ELF-1 (cell line): ENCODE measurements at regions not wholly inside any gene's neighbourhood (a gene's known extent, or its start where the extent isn't known, plus 50 kb on each side); places are given as distances from the start of the nearest gene placed in this dataset.

Source experiments
- DNase-seq: peaks from one replicate; pipeline ENCODE4 v3.0.0-alpha.2; 2016; ENCODE audit warnings: low read depth, low spot score

DNA sequence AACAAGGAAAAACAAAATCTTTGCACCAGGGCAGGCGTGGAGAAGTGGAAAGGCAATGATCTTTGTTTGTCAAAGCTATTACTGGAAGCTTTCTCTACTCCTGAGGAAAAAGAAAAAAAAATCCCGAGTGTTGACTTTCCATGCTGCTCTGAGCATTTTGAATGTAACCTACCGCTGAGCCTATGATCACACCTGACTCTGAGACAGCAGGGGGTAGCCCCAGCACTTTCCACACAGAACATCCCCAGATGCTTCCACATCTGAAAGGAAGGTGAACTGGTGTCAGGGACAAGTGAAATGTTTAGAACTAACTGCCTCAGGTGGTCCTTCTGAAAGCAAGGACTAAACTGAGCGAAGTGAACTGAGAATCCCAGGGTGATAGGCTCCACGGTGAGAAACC lies 1315.1 kb upstream of the DDX18 start:
- DNase-seq = no peak

- DNase-seq = peak; percentile 71
Observed at GRCh38 chr2:116510117-116510671, 1304.3 kb upstream of the DDX18 start.

DNA sequence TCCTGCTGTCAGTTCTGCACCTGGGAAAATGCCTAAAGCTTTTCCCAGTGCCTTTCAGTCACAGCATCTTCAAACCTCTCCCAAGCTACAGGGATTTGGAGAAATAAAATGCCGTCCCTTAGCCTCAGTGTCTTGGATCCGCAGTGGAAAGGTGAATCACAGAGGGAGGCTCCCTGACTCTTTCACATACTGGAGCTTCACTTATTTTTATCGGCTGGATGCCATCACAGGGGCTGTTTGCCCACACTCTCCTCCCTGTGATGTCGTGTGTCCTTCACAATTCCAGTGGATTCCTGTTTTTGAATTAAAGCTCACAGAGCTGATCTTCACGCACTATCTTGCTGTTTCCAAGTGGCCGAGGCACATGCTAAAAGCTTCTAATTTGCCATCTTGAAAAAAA lies 1303.1 kb upstream of the DDX18 start:
- DNase-seq = no peak

DNA sequence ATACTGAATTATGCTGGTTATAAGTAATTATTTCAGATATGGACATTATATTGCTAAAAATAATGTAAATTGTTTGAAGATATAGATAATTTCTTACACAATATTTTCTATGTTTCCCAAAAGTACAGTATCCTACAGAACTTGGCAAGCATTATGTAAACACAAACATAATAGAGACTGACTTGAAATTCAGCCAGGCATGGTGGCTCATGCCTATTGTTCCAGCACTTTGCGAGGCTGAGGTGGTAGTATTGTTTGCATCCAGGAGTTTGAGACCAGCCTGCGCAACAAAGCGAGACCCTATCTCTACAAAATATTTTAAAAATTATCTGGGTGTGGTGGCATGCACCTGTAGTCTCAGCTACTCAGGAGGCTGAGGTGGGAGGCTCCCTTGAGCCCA lies 1300.5 kb upstream of the DDX18 start:
- no peak for DNase-seq

DNA sequence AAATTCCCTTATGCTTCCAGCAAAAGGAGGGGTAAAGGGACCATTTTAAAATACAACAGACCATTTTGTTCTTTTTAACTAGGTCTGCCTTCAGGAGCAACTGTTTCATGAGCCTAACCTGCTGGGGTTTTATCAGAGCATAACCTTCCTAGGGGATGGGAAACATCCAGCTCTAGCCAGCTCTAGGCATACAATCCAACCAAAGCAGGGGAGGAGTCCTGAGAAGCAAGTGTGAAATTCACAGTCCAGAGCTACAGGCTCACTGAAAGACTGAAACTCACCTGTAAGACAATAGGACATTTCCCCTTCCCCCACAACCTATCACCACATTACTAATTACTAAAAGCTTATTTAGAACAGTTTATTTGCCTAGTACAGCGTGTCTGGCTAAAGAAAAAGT lies 1296.6 kb upstream of the DDX18 start:
- peak; percentile 4 for DNase-seq

DNA sequence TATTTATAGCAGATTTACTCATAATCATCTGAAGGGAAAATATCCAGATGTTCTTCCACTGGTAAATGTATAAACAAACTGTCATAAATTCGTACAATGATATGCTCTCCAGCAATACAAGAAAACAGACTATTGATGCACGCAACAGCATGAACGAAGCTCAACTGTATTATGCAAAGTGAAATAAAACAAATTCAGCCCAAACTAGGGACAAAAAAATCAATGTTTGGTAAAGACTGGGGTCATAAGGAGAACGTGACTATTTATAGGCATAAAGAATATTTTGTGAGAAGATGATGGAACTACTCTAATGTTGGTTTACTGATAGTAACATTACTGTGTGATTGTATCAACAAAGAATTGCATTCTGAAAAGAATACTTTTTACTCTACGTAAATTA lies 1276.7 kb upstream of the DDX18 start:
- DNase-seq = no peak

DNA sequence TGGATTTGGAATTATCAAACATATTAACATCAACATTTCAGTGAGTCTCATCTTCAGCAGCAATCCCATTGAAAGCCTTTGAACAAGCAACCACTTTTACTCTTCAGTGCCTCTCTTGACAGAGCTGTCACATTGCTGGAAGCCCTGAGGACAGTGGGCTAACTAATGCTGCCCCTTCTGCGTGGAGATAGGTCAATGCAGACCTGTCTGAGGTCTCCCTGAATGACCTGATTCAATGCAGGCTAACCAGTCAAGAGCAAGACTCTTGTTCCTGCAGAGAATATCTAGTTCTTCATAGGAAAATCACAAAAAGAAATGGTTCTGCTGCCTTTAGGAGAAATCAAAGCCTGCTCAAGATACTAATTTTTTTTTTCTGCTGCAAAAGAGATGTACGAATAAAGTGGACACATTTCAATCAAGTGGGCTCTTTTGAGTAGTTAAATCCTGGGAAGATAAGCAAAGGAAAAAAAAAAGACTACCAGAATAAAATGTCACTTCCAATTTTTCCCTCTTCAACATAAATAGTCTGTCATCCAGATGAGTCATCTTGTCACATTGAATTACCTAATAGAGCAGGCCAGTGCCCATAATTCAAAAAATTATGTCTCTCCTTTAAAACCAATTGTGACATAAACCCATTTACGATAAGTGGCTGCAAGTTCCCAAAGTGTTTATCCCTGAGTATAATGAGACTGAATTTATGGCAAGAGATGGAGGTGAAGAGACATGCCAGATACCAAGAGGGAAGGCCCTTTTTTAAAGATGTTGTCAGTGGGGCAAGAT lies 1269.0 kb upstream of the DDX18 start:
- no peak for DNase-seq

DNA sequence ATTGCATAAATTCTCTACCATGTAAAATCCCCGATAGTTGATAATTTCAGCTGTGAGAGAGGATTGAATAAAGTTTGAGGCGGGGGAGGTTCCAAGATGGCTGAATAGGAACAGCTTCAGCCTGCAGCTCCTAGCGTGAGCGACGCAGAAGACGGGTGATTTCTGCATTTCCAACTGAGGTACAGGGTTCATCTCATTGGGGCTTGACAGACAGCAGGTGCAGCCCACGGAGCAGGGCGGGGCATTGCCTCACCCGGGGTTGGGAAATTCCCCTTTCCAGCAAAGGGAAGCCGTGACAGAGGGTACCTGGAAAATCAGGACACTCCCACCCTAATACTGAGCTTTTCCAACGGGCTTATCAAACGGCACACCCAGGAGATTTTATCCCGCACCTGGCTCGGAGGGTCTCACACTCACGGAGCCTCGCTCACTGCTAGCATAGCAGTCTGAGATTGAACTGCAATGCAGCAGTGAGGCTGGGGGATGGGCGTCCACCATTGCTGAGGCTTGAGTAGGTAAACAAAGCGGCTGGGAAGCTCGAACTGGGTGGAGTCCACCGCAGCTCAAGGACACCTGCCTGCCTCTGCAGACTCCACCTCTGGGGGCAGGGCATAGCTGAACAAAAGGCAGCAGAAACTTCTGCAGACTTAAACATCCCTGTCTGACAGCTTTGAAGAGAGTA lies 1261.6 kb upstream of the DDX18 start:
- peak; percentile 26 for DNase-seq

DNA sequence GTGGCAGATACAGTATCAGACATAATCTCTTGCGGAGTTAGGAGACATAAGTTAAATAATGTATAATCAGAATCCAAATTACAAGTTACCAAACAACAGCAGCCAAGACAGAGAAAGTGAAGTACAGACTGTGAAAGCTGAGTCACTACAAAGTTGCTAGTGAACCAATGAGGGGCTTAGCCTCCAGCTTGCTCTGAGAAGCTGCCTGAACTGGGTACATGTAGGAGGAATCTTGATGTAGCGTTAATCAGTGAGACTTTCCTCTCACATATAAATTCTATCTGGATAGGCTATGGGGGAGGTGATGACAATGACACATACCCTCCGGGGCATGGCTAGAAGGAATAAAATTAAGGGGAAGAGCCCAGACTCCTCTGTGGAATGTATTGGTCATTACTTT lies 1234.3 kb upstream of the DDX18 start:
- no peak for DNase-seq

- no peak for DNase-seq
Observed at GRCh38 chr2:116582850-116583249, 1231.6 kb upstream of the DDX18 start.

GRCh38 chr2:116585669-116586327 lies 1228.7 kb upstream of the DDX18 start:
- DNase-seq = no peak

DNA sequence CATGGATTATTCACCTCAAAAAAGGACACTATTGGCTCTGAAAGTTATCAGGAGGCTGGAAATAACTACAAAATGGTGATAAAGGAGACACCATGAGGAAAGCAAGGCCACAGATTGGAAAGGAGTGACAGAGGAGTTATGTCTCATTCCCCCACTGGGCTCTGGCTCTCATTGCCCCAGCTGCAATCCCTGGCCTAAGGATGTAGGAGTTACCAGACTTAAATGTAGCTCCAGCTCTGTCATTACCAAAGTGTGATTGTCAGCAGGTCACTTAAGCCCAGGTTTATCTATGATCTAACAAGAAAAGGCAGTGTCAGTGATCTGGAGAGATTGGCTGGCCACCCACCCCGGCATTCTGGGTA lies 1228.2 kb upstream of the DDX18 start:
- no peak for DNase-seq
